ENCODE measurements at regions not wholly inside any gene's neighbourhood (a gene's known extent, or its start where the extent isn't known, plus 50 kb on each side); places are given as distances from the start of the nearest gene placed in this dataset.
"Not testable (repeated sequence)": the region's sequence is repeated elsewhere in the genome, so short reads cannot be mapped to it uniquely, and the experiment has no call there.

GRCh38 chr4:77443941-77444340 is 161.7 kb upstream of the CXCL13 start:
- no peak for DNase-seq (ENCODE audit: low read depth in 2 of 2)

GRCh38 chr4:77445823-77446222 is 159.8 kb upstream of the CXCL13 start:
- no peak for DNase-seq (ENCODE audit: low read depth in 2 of 2)

DNA sequence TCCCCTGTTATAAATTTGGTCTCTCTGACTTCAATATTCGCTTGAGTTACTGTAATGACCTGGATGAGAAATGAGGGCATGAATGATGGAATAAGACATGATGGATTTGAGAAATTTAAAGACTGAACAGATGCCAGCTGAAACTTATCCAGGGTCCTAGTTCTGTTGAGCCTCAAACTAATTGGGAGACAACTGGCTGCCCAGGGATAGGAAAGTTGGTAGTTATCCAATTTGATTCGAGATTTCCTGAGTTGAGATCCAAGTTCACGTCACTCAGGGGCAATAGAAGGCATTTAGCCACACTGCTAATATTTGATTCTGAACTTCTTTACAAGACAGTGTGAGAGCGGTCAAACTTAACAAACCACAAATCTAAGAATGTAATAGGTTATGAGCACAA is 159.0 kb upstream of the CXCL13 start:
- no peak for DNase-seq (ENCODE audit: low read depth in 2 of 2)

GRCh38 chr4:77449171-77449570 is 156.4 kb upstream of the CXCL13 start:
- no peak for DNase-seq (ENCODE audit: low read depth in 2 of 2)

GRCh38 chr4:77450006-77450405 is 155.6 kb upstream of the CXCL13 start:
- no peak for DNase-seq (ENCODE audit: low read depth in 2 of 2)

DNA sequence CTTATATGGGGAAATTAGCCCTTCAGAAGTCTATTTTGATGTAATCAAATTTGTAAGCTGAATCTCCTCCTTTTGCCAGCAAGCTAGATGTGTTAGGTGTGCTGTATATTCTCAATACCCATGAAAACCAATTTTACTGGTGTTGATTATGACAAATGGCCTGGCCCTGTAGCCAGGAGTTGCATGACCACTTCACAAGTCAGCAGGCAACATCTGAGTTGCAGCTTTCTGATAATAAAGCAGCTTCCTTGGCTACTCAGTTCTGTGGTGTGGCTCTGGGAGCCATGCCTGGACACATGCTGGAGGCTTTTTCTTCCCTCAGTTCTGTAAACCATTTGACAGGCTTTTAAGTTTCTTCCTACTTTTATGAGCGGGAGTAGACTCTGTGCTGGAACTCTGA is 154.1 kb upstream of the CXCL13 start:
- DNase-seq (ENCODE audit: low read depth in 2 of 2) = no peak

DNA sequence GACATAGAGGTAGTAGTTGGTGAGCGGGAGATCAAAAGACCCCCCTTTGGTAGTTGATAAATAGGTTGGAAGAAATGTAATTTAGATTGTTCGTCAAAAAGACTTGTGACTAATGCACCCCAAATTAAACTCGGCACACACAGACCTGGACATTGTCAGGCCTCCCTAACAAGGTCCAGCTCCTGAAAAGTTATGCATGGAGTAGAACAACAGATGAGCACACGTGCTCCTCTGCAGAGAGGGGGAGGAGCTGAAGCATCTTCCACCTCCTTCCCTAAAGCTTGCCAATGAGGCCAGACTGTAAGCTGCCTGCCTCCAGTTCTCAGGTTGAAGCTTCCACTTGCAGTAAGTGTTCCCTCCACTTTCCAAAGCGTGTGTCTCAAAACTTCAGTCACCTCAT is 153.5 kb upstream of the CXCL13 start:
- not testable (repeated sequence) for DNase-seq (ENCODE audit: low read depth in 2 of 2)

- DNase-seq (ENCODE audit: low read depth in 2 of 2) = no peak
Measured at GRCh38 chr4:77453911-77454310, 151.7 kb upstream of the CXCL13 start.

- no peak for DNase-seq (ENCODE audit: low read depth in 2 of 2)
Measured at GRCh38 chr4:77454858-77455257, 150.8 kb upstream of the CXCL13 start.

- DNase-seq (ENCODE audit: low read depth in 2 of 2) = not testable (repeated sequence)
Measured at GRCh38 chr4:77464100-77464499, 141.5 kb upstream of the CXCL13 start.

GRCh38 chr4:77465271-77465670 is 140.3 kb upstream of the CXCL13 start:
- DNase-seq (ENCODE audit: low read depth in 2 of 2) = no peak

GRCh38 chr4:77466430-77466829 is 139.2 kb upstream of the CXCL13 start:
- DNase-seq (ENCODE audit: low read depth in 2 of 2) = no peak

DNA sequence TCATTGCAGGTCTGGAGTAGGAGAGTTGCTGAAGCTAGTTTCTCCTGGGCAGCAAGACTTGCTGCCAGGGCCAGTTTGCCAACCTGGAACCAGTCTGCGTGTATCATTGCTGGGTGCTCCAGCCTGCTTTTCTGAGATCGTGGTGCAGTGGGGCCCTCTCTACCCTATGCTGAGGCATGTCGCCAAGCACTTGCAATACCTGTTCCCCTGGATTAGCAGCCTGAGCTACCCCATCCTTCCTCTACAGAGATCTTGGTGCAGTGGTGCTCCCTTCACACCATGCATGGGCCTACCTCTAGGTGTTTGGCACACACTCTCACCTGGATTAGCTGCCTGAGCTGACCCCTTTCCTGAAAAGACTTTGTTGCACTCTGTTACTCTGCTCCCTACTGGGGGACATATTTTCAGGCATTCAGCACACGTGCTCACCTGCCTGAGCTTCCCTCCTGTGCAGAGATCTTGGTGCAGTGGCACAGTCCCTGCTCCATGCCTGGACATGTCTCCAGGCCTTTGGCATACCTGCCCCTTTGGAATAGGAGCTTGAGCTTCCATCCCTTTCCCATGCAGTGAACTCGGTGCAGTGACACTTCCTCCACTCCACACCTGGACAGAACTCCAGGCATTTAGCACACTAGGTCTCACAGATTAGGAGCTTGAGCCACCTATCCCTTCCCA is 133.7 kb upstream of the CXCL13 start:
- no peak for DNase-seq (ENCODE audit: low read depth in 2 of 2)

- no peak for DNase-seq (ENCODE audit: low read depth in 2 of 2)
Measured at GRCh38 chr4:77473509-77473908, 132.1 kb upstream of the CXCL13 start.

DNA sequence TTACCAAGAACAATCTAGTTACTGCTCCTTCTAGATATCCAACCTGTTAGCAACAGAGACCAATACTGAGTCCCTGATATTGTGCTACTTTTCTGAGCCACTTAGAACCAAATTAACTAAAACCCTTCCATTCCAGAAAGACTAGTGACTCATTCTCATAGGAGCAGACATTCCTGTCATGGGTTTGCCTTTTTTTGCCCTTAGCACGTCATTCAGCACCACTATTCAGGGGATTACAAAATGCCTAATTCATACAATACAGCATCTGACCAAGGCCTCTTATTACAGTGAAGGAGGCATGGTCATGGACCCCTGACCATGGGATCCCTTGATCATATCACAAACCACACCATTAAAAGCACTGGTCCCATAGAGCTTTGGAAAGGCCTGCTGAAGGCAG is 123.8 kb upstream of the CXCL13 start:
- DNase-seq (ENCODE audit: low read depth in 2 of 2) = no peak

DNA sequence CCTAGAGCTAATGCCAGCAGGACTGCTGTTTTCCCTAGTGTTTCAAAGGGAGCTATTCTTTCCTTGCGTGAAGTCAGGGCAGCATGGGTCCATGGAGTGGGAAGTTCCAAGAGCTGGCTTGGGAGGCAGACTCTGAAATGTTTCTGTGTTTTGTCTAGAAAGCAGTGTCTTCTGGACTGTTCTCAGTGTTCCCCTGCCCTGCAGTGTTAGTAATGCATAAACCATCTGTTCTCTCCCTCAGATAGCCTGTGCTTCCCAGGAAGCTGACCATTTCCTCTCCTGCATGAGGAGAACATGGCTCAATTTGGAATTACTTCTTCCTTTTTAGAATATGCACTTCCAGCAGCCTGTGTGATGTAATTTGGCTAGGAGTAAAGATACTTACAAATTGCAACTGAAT is 116.7 kb upstream of the CXCL13 start:
- DNase-seq (ENCODE audit: low read depth in 2 of 2) = no peak

DNA sequence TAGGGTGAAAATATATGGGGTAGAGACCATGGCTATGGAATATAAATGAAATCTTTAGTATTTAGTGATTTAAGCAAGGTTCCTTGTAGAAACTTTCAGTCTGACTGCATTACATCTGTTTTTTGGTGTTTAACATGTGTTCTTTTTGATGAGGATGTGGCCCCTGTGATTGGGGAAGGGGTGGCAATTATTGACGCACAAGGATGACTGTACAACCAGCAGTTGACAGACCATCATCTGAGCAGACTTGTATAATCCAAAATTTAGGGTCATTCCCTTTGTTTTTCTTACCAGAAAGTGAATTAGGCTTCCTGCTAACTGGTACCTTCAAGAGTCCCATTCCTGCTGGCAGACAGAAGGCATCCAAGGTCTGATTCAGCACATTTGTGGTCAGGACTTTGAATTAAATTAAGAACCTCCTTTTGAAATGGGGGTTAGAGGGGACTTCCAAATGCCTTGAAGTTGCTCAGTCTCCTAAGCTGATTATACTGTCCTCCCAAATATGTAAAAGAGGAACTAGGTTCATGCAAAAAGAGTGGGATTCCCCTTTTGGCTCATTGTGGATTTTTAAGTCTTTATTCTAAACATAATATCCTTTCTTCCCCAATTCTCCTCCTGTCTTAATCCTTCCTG is 112.4 kb upstream of the CXCL13 start:
- DNase-seq (ENCODE audit: low read depth in 2 of 2) = no peak

DNA sequence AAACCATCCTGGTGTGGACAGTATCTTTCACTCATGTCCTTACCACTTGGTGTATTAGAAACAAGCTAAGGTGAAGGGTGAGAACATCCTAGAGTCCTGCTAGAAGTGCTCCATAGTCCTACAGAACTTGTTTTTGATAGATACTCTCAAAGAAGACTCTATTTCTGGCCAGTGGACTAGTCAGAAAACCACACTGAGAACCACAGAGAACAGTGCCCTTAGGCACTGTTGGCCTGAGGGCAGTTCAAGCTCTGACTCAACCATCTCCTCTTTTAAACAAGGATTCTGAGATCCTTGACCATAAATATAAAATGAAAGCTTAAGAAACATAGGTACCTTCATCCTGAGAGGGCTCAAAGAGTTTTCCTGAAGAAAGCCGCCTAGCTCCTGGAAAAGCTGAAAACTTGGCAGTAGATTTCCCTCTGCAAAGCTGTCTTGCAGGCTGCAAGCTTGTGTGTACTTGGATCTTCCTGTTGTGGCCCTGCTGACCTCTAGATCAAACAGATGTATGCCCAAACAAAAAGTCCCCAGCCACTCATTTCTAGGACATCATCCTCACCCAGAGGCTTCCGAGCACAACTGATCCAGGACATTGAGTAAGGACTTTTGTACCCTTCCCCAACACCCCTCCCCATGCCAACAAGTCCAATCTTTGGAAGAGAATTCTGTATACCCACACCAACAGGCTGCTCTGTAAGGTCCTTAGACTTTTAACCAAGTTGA is 111.6 kb upstream of the CXCL13 start:
- DNase-seq (ENCODE audit: low read depth in 2 of 2) = no peak

DNA sequence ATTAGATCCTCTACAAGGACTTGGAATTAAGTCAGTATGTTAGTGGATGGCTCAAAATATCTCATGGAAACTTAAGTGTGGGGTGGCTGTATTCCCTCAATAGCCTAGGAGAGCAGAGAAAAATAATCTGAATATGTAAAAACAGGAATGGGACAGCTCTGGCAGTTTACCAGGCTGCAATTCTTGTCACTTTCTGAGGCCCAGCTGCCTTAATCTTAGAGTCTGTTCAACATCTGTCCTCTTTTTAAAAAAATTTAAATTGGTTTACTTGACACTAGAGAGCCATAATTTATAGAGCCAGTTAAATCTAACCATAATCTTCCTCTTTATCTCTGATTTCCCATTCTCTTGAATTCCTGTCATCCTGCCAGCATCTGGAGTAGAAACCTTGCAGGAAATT is 109.2 kb upstream of the CXCL13 start:
- DNase-seq (ENCODE audit: low read depth in 2 of 2) = no peak

DNA sequence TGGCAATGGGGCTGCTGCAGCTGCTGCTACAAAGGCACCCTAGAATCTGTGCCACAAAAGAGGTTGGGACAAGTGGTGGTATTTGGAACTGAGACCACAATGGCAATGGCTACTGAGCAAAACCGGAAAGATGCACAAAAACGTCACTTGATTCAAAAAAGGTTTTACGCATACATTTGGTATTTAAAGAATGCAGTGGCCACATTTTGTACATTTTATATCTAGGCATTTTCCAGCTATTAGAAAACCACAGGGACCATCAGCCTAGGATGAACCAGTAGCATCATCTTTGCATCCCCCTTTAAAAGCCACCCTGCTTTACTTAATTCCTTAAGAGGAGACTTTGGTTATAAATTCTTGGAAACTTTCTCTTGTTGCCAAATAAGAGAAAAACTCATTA is 104.8 kb upstream of the CXCL13 start:
- DNase-seq (ENCODE audit: low read depth in 2 of 2) = no peak

DNA sequence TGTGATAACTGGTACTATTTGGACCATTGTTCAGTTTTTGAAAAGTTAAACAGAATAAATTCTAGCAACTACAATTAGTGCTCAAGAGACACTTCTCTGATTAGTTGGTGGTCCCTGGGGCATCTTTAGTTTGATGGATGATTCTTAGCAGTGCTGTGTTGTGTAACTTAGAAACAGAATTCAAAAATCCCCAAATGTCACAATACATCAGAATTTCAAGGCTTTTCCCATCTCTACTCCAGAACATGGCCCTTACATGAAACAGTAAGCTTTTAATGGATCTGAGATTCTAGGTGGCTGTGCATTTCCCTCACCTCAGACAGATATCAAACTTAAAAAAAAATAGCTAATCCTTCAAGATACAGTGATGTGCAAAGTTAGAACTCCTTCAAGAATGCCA is 104.4 kb upstream of the CXCL13 start:
- DNase-seq (ENCODE audit: low read depth in 2 of 2) = no peak

DNA sequence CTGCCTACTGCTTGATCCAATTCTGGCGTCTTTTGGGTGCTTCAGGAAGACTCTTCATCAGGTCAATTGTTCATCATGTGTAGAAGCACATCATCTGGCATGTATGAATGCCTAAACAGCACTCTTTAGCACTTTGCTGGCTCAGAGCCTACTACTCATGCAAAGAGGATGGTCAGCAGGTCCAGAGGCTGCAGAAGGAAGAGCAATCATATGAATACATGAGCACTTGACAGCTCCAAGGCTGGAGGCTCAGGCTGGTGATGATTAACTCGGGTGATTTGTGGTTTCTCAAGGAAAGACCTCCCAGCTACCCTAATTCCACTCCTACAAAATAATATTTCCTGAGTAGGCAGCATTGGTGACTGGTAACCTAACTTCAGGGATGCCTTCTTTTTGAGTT is 103.8 kb upstream of the CXCL13 start:
- DNase-seq (ENCODE audit: low read depth in 2 of 2) = no peak

GRCh38 chr4:77504407-77504806 is 101.2 kb upstream of the CXCL13 start:
- no peak for DNase-seq (ENCODE audit: low read depth in 2 of 2)
